HepG2 (cell line): ENCODE measurements at regions not wholly inside any gene's neighbourhood (a gene's known extent, or its start where the extent isn't known, plus 50 kb on each side); places are given as distances from the start of the nearest gene placed in this dataset.

Source experiments
- ATAC-seq: fragments of 200-7000 bp; cut with Tn5 transposase; 3 replicates; pipeline ENCODE4 v1.9.1; 2020; ENCODE audit warnings: mild to moderate bottlenecking, moderate library complexity
- BruUV-seq: library from RNA; stranded (reverse); fragments of 400-500 nt; replicated peaks from 2 replicates; lab custom pipeline; 2021; lab: Mats Ljungman, UMichigan
- CTCF ChIA-PET: fragments of 300-600 bp; formaldehyde crosslinking; extraction: SDS; loops from one replicate; lab custom pipeline; 2021; ENCODE audit warnings: low total read pairs, inconsistent platforms, low intra/inter-chr PET ratio; lab: Yijun Ruan, JAX
- POLR2A ChIA-PET: fragments of 350-600 bp; sonication (Branson Sonifier 250); formaldehyde crosslinking; loops from one replicate; lab custom pipeline; 2020; ENCODE audit warnings: antibody characterized with exemption, inconsistent platforms; lab: Yijun Ruan, JAX
- DNase-seq: peaks from one replicate; pipeline ENCODE4 v3.0.0-alpha.2; 2015; ENCODE audit warnings: low spot score
- FAIRE-seq: peaks from 3 replicates; lab custom pipeline; 2011; peaks lifted over from hg19 to GRCh38; lab: Jason Lieb, UNC
- H2AFZ ChIP-seq: one replicate; pipeline ENCODE4 v1.6.1; 2011; ENCODE audit warnings: low read length, inconsistent platforms
- H3K27ac ChIP-seq: fragments of 300-600 bp; 3 replicates; pipeline ENCODE4 v1.8.0; 2011; ENCODE audit warnings: mixed run types, mild to moderate bottlenecking, mixed read lengths, low read length, inconsistent platforms; ENCODE audit not compliant: insufficient read depth; ENCODE audit errors: extremely low read length
- H3K27me3 ChIP-seq, 2 experiments: fragments of 200-600 bp in 1 of 2; 2 replicates in 1 of 2; 3 replicates in 1 of 2; pipeline versions ENCODE4 v1.6.0 to v1.8.0; 2011; ENCODE audit warnings: low read length in 2 of 2, mild to moderate bottlenecking in 2 of 2, moderate library complexity in 2 of 2, inconsistent platforms in 1 of 2; ENCODE audit not compliant: insufficient read depth in 2 of 2, control insufficient read depth in 1 of 2
- H3K36me3 ChIP-seq, 2 experiments: fragments of 200-600 bp in 1 of 2; replicated peaks in 1 of 2; 2 replicates in 1 of 2; 3 replicates in 1 of 2; pipeline versions ENCODE4 v1.5.1 to v1.8.0; 2011; ENCODE audit warnings: low read length in 2 of 2, inconsistent platforms in 1 of 2; ENCODE audit not compliant: insufficient read depth in 2 of 2, control insufficient read depth in 1 of 2
- H3K4me1 ChIP-seq: 2 replicates; pipeline ENCODE4 v1.5.1; 2012; ENCODE audit warnings: low read length, inconsistent platforms; ENCODE audit not compliant: insufficient read depth
- H3K4me2 ChIP-seq: 2 replicates; pipeline ENCODE4 v1.6.0; 2011; ENCODE audit warnings: low read depth, low read length, inconsistent platforms
- H3K4me3 ChIP-seq, 3 experiments: fragments of 200-600 bp in 1 of 3; sonication (generic), shearing (Covaris generic) in 1 of 3; replicated peaks in 1 of 3; 2 replicates each; pipeline ENCODE4 v1.5.1; 2011 to 2016; ENCODE audit warnings: low read length in 3 of 3, inconsistent platforms in 2 of 3, low read depth in 2 of 3, mild to moderate bottlenecking in 2 of 3, control low read depth in 1 of 3, mixed read lengths in 1 of 3; ENCODE audit not compliant: insufficient read depth in 1 of 3
- H3K79me2 ChIP-seq: one replicate; pipeline ENCODE4 v1.6.1; 2011; ENCODE audit warnings: low read length, inconsistent platforms; ENCODE audit not compliant: insufficient read depth
- H3K9ac ChIP-seq: 2 replicates; pipeline ENCODE4 v1.6.0; 2011; ENCODE audit warnings: mild to moderate bottlenecking, low read depth, low read length, inconsistent platforms; ENCODE audit not compliant: insufficient read depth
- H3K9me3 ChIP-seq: 2 replicates; pipeline ENCODE4 v1.5.1; 2012; ENCODE audit warnings: mild to moderate bottlenecking, low read length
- H4K20me1 ChIP-seq: 2 replicates; pipeline ENCODE4 v1.6.0; 2011; ENCODE audit warnings: inconsistent platforms, mild to moderate bottlenecking, low read length, moderate library complexity; ENCODE audit not compliant: insufficient read depth
- GATA4 ChIP-seq: sonication (generic); IDR thresholded peaks from 2 replicates; pipeline ENCODE4 v1.6.1; 2016; ENCODE audit warnings: antibody characterized with exemption, low read depth, borderline replicate concordance
- GPN1 ChIP-seq: sonication (generic); formaldehyde crosslinking; IDR thresholded peaks from 2 replicates; pipeline ENCODE4 v1.5.1; 2020; ENCODE audit warnings: missing genetic modification reagents, borderline replicate concordance
- HOXA7 ChIP-seq: sonication (generic); formaldehyde crosslinking; IDR thresholded peaks from 2 replicates; pipeline ENCODE4 v1.8.1; 2022; ENCODE audit warnings: mild to moderate bottlenecking, missing genetic modification reagents, moderate library complexity
- KMT2B ChIP-seq: IDR thresholded peaks from 2 replicates; pipeline ENCODE4 v1.6.1; 2016; ENCODE audit warnings: missing genetic modification reagents, missing compliant biosample characterization
- ZIK1 ChIP-seq: sonication (generic); formaldehyde crosslinking; IDR thresholded peaks from 2 replicates; pipeline ENCODE4 v1.5.0; 2020; ENCODE audit warnings: mild to moderate bottlenecking, low read depth, missing genetic modification reagents, borderline replicate concordance
- ZNF281 ChIP-seq: sonication (generic); formaldehyde crosslinking; IDR thresholded peaks from 2 replicates; pipeline ENCODE4 v1.4.0; 2020; ENCODE audit warnings: missing genetic modification reagents, borderline replicate concordance
- ZNF530 ChIP-seq: sonication (generic); formaldehyde crosslinking; IDR thresholded peaks from 2 replicates; pipeline ENCODE4 v1.5.0; 2020; ENCODE audit warnings: low read depth, mild to moderate bottlenecking, missing genetic modification reagents
- WGBS: methylation state at CpG from one replicate; pipeline ENCODE4 v1.1.6; 2017; ENCODE audit warnings: low lambda C conversion rate; 5-methylcytosine and 5-hydroxymethylcytosine counted together
- in situ Hi-C: cut with HindIII; loops from 2 replicates; pipeline ENCODE4 v1.10.0; 2017; ENCODE audit warnings: low pct_unique_long_range_greater_than_20kb; ENCODE audit not compliant: extremely low pct_ligation_motif_present
- intact Hi-C: fragments of 100-400 bp; cut with micrococcal nuclease; formaldehyde crosslinking; loops from one replicate; pipeline ENCODE4 v1.10.0; 2022; ENCODE audit not compliant: unreplicated experiment

- in situ Hi-C loops = no loop called here
- ATAC-seq = no peak
These were observed 224.1 kb downstream of the SLITRK6 start for GRCh38 chr13:85575110-85575509.

GRCh38 chr13:85567909-85568308 lies 231.3 kb downstream of the SLITRK6 start:
- no peak overlapping the region for H2AFZ ChIP-seq
- no TSS peak for BruUV-seq
- H3K4me1 ChIP-seq = no peaks in the 10 kb centered on the region
- intact Hi-C loops = no loop called here
- TF ChIP-seq GPN1 (no peak), ZIK1 (CRISPR knock-in tag) (no peak), KMT2B (CRISPR knock-in tag) (no peak)
- TF ChIP-seq, all 625 proteins: peak for 0
- no peaks in the 10 kb centered on the region for H3K9me3 ChIP-seq
- ChIA-PET POLR2A (no interaction called here), CTCF (no interaction called here)
- H3K36me3 ChIP-seq = no peaks in the 10 kb centered on the region
- H3K9ac ChIP-seq = no peak overlapping the region
- no peaks in the 10 kb centered on the region for H3K27me3 ChIP-seq
- in situ Hi-C loops = no loop called here
- no peak overlapping the region for H3K4me2 ChIP-seq
- no peaks in the 10 kb centered on the region for H3K79me2 ChIP-seq
- no peak overlapping the region for H3K27ac ChIP-seq
- H3K4me3 ChIP-seq = no peak overlapping the region
- FAIRE-seq = no peak
- ATAC-seq = no peak
- H4K20me1 ChIP-seq = no peaks in the 10 kb centered on the region
- no peak for DNase-seq
- 2% methylated on average over 2 of the region's 2 CpGs for WGBS

More at GRCh38 chr13:85575110-85575509, 224.1 kb downstream of the SLITRK6 start:
- CTCF ChIA-PET = no interaction called here
- POLR2A ChIA-PET = no interaction called here
- no peaks in the 10 kb centered on the region for H3K79me2 ChIP-seq
- FAIRE-seq = no peak
- no peak overlapping the region for H3K27ac ChIP-seq
- BruUV-seq = no TSS peak
- no peaks in the 10 kb centered on the region for H4K20me1 ChIP-seq
- H3K4me1 ChIP-seq = no peaks in the 10 kb centered on the region
- no peak overlapping the region for H2AFZ ChIP-seq
- no peak for TF ChIP-seq ZNF281 (CRISPR knock-in tag)
- TF ChIP-seq HOXA7 (CRISPR knock-in tag) = no peak
- no peak for TF ChIP-seq ZNF530
- no peak for TF ChIP-seq GATA4
- TF ChIP-seq, all 625 proteins: peak for 0
- Histone ChIP-seq H3K9me3 (no peaks in the 10 kb centered on the region), H3K4me3 (no peak overlapping the region), H3K36me3 (no peaks in the 10 kb centered on the region), H3K4me2 (no peak overlapping the region), H3K27me3 (no peaks in the 10 kb centered on the region), H3K9ac (no peak overlapping the region)
- intact Hi-C loops = no loop called here
- no peak for DNase-seq
